GM23248 (cell line): ENCODE measurements at regions not wholly inside any gene's neighbourhood (a gene's known extent, or its start where the extent isn't known, plus 50 kb on each side); places are given as distances from the start of the nearest gene placed in this dataset.

ENCODE experiments used
- DNase-seq: peaks from one replicate; pipeline ENCODE4 v3.0.0-alpha.2; 2015
- H2AFZ ChIP-seq: fragments of 200-600 bp; sonication (generic); 2 replicates; pipeline ENCODE4 v1.6.1; 2016; ENCODE audit warnings: antibody characterized with exemption
- H3F3A ChIP-seq: fragments of 200-600 bp; sonication (generic); 2 replicates; pipeline ENCODE4 v1.6.1; 2016; ENCODE audit warnings: mild to moderate bottlenecking, antibody characterized with exemption, mixed run types; ENCODE audit not compliant: insufficient read depth
- H3K27ac ChIP-seq: fragments of 200-600 bp; sonication (generic); 2 replicates; pipeline ENCODE4 v1.5.1; 2016; ENCODE audit warnings: mild to moderate bottlenecking
- H3K27me3 ChIP-seq: fragments of 200-600 bp; sonication (generic); replicated peaks from 2 replicates; pipeline ENCODE4 v1.6.1; 2016; ENCODE audit warnings: mild to moderate bottlenecking; ENCODE audit not compliant: insufficient read depth
- H3K36me3 ChIP-seq: fragments of 200-600 bp; sonication (generic); 2 replicates; pipeline ENCODE4 v1.6.1; 2016; ENCODE audit warnings: low read depth, mild to moderate bottlenecking
- H3K4me1 ChIP-seq: fragments of 200-600 bp; sonication (generic); 2 replicates; pipeline ENCODE4 v1.6.1; 2016; ENCODE audit warnings: mild to moderate bottlenecking; ENCODE audit not compliant: insufficient read depth
- H3K4me2 ChIP-seq: fragments of 200-600 bp; sonication (generic); one replicate; pipeline ENCODE4 v1.6.1; 2016; ENCODE audit warnings: mild to moderate bottlenecking; ENCODE audit not compliant: unreplicated experiment
- H3K4me3 ChIP-seq: fragments of 200-600 bp; sonication (generic); 2 replicates; pipeline ENCODE4 v1.5.1; 2016; ENCODE audit warnings: mild to moderate bottlenecking
- H3K79me2 ChIP-seq: fragments of 200-600 bp; sonication (generic); 2 replicates; pipeline ENCODE4 v1.6.1; 2016; ENCODE audit warnings: mild to moderate bottlenecking; ENCODE audit not compliant: insufficient read depth
- H3K9ac ChIP-seq: fragments of 200-600 bp; sonication (generic); 2 replicates; pipeline ENCODE4 v1.6.1; 2016; ENCODE audit warnings: mild to moderate bottlenecking
- H3K9me2 ChIP-seq: fragments of 200-600 bp; sonication (generic); 2 replicates; pipeline ENCODE4 v1.6.1; 2016; ENCODE audit warnings: mixed run types, mild to moderate bottlenecking, moderate library complexity; ENCODE audit not compliant: insufficient read depth
- H3K9me3 ChIP-seq: fragments of 200-600 bp; sonication (generic); one replicate; pipeline ENCODE4 v1.6.1; 2017; ENCODE audit warnings: low read depth
- H4K20me1 ChIP-seq: fragments of 200-600 bp; sonication (generic); 2 replicates; pipeline ENCODE4 v1.6.0; 2016; ENCODE audit not compliant: insufficient read depth
- EZH2 ChIP-seq: fragments of 200-600 bp; sonication (generic); IDR thresholded peaks from 2 replicates; pipeline ENCODE4 v1.6.1; 2018; ENCODE audit warnings: antibody characterized with exemption, mild to moderate bottlenecking; ENCODE audit not compliant: insufficient read depth, poor library complexity, severe bottlenecking
- EZH2phosphoT487 ChIP-seq: fragments of 200-600 bp; sonication (generic); IDR thresholded peaks from 2 replicates; pipeline ENCODE4 v1.6.1; 2018; ENCODE audit warnings: antibody characterized with exemption, moderate library complexity, mild to moderate bottlenecking, low read depth; ENCODE audit not compliant: insufficient read depth
- WGBS, 2 experiments: methylation state at CpG; one replicate each; pipeline ENCODE4 v1.1.6; 2015 to 2017; ENCODE audit warnings: low lambda C conversion rate in 2 of 2, low coverage in 1 of 2; ENCODE audit errors: missing lambda C conversion rate in 2 of 2; 5-methylcytosine and 5-hydroxymethylcytosine counted together
- in situ Hi-C: fragments of 300-500 bp; cut with MboI; formaldehyde crosslinking; loops from 2 replicates; pipeline ENCODE4 v1.15.0; 2020

GRCh38 chr4:22192084-22192511 is 243.5 kb upstream of the KCNIP4 start:
- Histone ChIP-seq H3F3A (peaks cover 8% of the 10 kb centered on the region), H3K9me2 (no peaks in the 10 kb centered on the region), H4K20me1 (no peaks in the 10 kb centered on the region), H3K9me3 (no peaks in the 10 kb centered on the region), H3K4me3 (no peak overlapping the region), H3K4me1 (peaks cover 11% of the 10 kb centered on the region), H2AFZ (no peak overlapping the region), H3K27me3 (no peaks in the 10 kb centered on the region), H3K9ac (no peak overlapping the region), H3K4me2 (no peak overlapping the region), H3K36me3 (no peaks in the 10 kb centered on the region), H3K27ac (no peak overlapping the region), H3K79me2 (no peaks in the 10 kb centered on the region)
- in situ Hi-C loops = no loop called here
- no peak for DNase-seq
- 36 to 55% methylated on average over 5 of the region's 5 CpGs for WGBS, 2 experiments
- TF ChIP-seq EZH2 (no peak), EZH2phosphoT487 (no peak)

GRCh38 chr4:22191565-22191964 is 243.0 kb upstream of the KCNIP4 start:
- Histone ChIP-seq H4K20me1 (no peaks in the 10 kb centered on the region), H2AFZ (no peak overlapping the region), H3K4me2 (no peak overlapping the region), H3K9me2 (no peaks in the 10 kb centered on the region), H3K9ac (no peak overlapping the region), H3K4me1 (peaks cover 11% of the 10 kb centered on the region), H3K27ac (no peak overlapping the region), H3K4me3 (no peak overlapping the region), H3K79me2 (no peaks in the 10 kb centered on the region), H3F3A (peaks cover 8% of the 10 kb centered on the region), H3K27me3 (no peaks in the 10 kb centered on the region), H3K9me3 (no peaks in the 10 kb centered on the region), H3K36me3 (no peaks in the 10 kb centered on the region)
- in situ Hi-C loops = no loop called here
- DNase-seq = no peak
- TF ChIP-seq EZH2 (no peak), EZH2phosphoT487 (no peak)
- WGBS, 2 experiments = 89 to 92% methylated on average over 2 of the region's 2 CpGs

- Histone ChIP-seq H3K9me3 (no peaks in the 10 kb centered on the region), H3K4me3 (no peak overlapping the region), H3K79me2 (no peaks in the 10 kb centered on the region), H3K27me3 (no peaks in the 10 kb centered on the region), H3K9ac (no peak overlapping the region), H3K4me1 (peaks cover 11% of the 10 kb centered on the region), H3K27ac (no peak overlapping the region), H3K4me2 (peak overlapping the region; percentile 45), H3K9me2 (no peaks in the 10 kb centered on the region), H2AFZ (no peak overlapping the region), H3K36me3 (no peaks in the 10 kb centered on the region), H4K20me1 (no peaks in the 10 kb centered on the region), H3F3A (peaks cover 8% of the 10 kb centered on the region)
- in situ Hi-C loops = no loop called here
- TF ChIP-seq EZH2 (no peak), EZH2phosphoT487 (no peak)
- 67 to 100% methylated on average over 1 of the region's 1 CpG for WGBS, 2 experiments
- peak; percentile 83 for DNase-seq
Observed at GRCh38 chr4:22190855-22191254, 242.3 kb upstream of the KCNIP4 start.

GRCh38 chr4:22187203-22187820 is 238.7 kb upstream of the KCNIP4 start:
- TF ChIP-seq EZH2 (no peak), EZH2phosphoT487 (no peak)
- H3K79me2 ChIP-seq = no peaks in the 10 kb centered on the region
- H3F3A ChIP-seq = peaks cover 8% of the 10 kb centered on the region
- H4K20me1 ChIP-seq = no peaks in the 10 kb centered on the region
- H3K9me3 ChIP-seq = no peaks in the 10 kb centered on the region
- H3K27me3 ChIP-seq = no peaks in the 10 kb centered on the region
- H3K9me2 ChIP-seq = no peaks in the 10 kb centered on the region
- H3K4me3 ChIP-seq = no peak overlapping the region
- DNase-seq = no peak
- no peak overlapping the region for H3K4me2 ChIP-seq
- H2AFZ ChIP-seq = no peak overlapping the region
- in situ Hi-C loops = no loop called here
- H3K27ac ChIP-seq = no peak overlapping the region
- 91 to 97% methylated on average over 2 of the region's 2 CpGs for WGBS, 2 experiments
- no peak overlapping the region for H3K9ac ChIP-seq
- no peaks in the 10 kb centered on the region for H3K36me3 ChIP-seq
- peaks cover 11% of the 10 kb centered on the region for H3K4me1 ChIP-seq

- Histone ChIP-seq H3K79me2 (no peaks in the 10 kb centered on the region), H3K27ac (no peak overlapping the region), H3F3A (peaks cover 31% of the 10 kb centered on the region), H3K36me3 (no peaks in the 10 kb centered on the region), H3K9me3 (no peaks in the 10 kb centered on the region), H3K4me1 (peaks cover 20% of the 10 kb centered on the region), H4K20me1 (no peaks in the 10 kb centered on the region), H3K4me3 (no peak overlapping the region), H3K9me2 (no peaks in the 10 kb centered on the region), H3K4me2 (no peak overlapping the region), H3K9ac (no peak overlapping the region), H3K27me3 (no peaks in the 10 kb centered on the region), H2AFZ (no peak overlapping the region)
- in situ Hi-C loops = no loop called here
- no peak for DNase-seq
- TF ChIP-seq EZH2phosphoT487 (no peak), EZH2 (no peak)
Observed at GRCh38 chr4:22181736-22182135, 233.2 kb upstream of the KCNIP4 start.
